ENCODE measurements at regions not wholly inside any gene's neighbourhood (a gene's known extent, or its start where the extent isn't known, plus 50 kb on each side); places are given as distances from the start of the nearest gene placed in this dataset.

GRCh38 chr20:60930023-60930790 lies 321.9 kb upstream of the CDH4 start:
- Histone ChIP-seq H3K27me3 (ENCODE audit: insufficient read depth, poor library complexity, severe bottlenecking) (no peaks in the 10 kb centered on the region), H3K27ac (replicated peaks) (no peak overlapping the region), H3K4me3 (replicated peaks; ENCODE audit: insufficient read depth, low read length) (no peak overlapping the region)
- DNase-seq (ENCODE audit: low read depth in 1 of 2, low spot score in 1 of 2): no peak
- TF ChIP-seq SPI1 (IDR thresholded peaks at IDR 0.05; ENCODE audit: borderline replicate concordance, low read depth) (no peak), REST (IDR thresholded peaks at IDR 0.05; ENCODE audit: insufficient replicate concordance, low read depth) (no peak), POLR2AphosphoS5 (IDR thresholded peaks at IDR 0.05; ENCODE audit: low read depth) (no peak), GABPA (IDR thresholded peaks at IDR 0.05; ENCODE audit: low read depth) (no peak), CTCF (IDR thresholded peaks at IDR 0.05; ENCODE audit: insufficient read depth, low read length) (no peak)

GRCh38 chr20:60931696-60932095 lies 320.4 kb upstream of the CDH4 start:
- no peak for TF ChIP-seq GABPA (IDR thresholded peaks at IDR 0.05; ENCODE audit: low read depth)
- no peak for TF ChIP-seq CTCF (IDR thresholded peaks at IDR 0.05; ENCODE audit: insufficient read depth, low read length)
- no peak for TF ChIP-seq POLR2AphosphoS5 (IDR thresholded peaks at IDR 0.05; ENCODE audit: low read depth)
- no peak for TF ChIP-seq REST (IDR thresholded peaks at IDR 0.05; ENCODE audit: insufficient replicate concordance, low read depth)
- no peak for TF ChIP-seq SPI1 (IDR thresholded peaks at IDR 0.05; ENCODE audit: borderline replicate concordance, low read depth)
- DNase-seq (ENCODE audit: low read depth in 1 of 2, low spot score in 1 of 2): no peak
- H3K4me3 ChIP-seq (replicated peaks; ENCODE audit: insufficient read depth, low read length): no peak overlapping the region
- no peak overlapping the region for H3K27ac ChIP-seq (replicated peaks)
- H3K27me3 ChIP-seq (ENCODE audit: insufficient read depth, poor library complexity, severe bottlenecking): no peaks in the 10 kb centered on the region

- Histone ChIP-seq H3K27me3 (ENCODE audit: insufficient read depth, poor library complexity, severe bottlenecking) (no peaks in the 10 kb centered on the region), H3K4me3 (replicated peaks; ENCODE audit: insufficient read depth, low read length) (no peak overlapping the region), H3K27ac (replicated peaks) (no peak overlapping the region)
- TF ChIP-seq CTCF (IDR thresholded peaks at IDR 0.05; ENCODE audit: insufficient read depth, low read length): no peak
- TF ChIP-seq REST (IDR thresholded peaks at IDR 0.05; ENCODE audit: insufficient replicate concordance, low read depth): no peak
- TF ChIP-seq SPI1 (IDR thresholded peaks at IDR 0.05; ENCODE audit: borderline replicate concordance, low read depth): no peak
- TF ChIP-seq POLR2AphosphoS5 (IDR thresholded peaks at IDR 0.05; ENCODE audit: low read depth): no peak
- TF ChIP-seq GABPA (IDR thresholded peaks at IDR 0.05; ENCODE audit: low read depth): no peak
- DNase-seq (ENCODE audit: low read depth in 1 of 2, low spot score in 1 of 2): no peak
These were observed 317.3 kb upstream of the CDH4 start for GRCh38 chr20:60934724-60935123.

Data from HL-60 (cell line).